HEK293T (cell line): ENCODE measurements at regions not wholly inside any gene's neighbourhood (a gene's known extent, or its start where the extent isn't known, plus 50 kb on each side); places are given as distances from the start of the nearest gene placed in this dataset.

Experiments used
- CTCF ChIA-PET: fragments of 350-600 bp; formaldehyde crosslinking; extraction: SDS; loops from one replicate; lab custom pipeline; 2021; ENCODE audit warnings: antibody characterized with exemption, inconsistent platforms; lab: Yijun Ruan, JAX
- POLR2A ChIA-PET: fragments of 350-600 bp; formaldehyde crosslinking; extraction: SDS; loops from one replicate; lab custom pipeline; 2020; ENCODE audit warnings: antibody characterized with exemption, inconsistent platforms; lab: Yijun Ruan, JAX
- DNase-seq: peaks from one replicate; pipeline ENCODE4 v3.0.0; 2012; ENCODE audit warnings: mixed read lengths; ENCODE audit errors: extremely low spot score
- ARNT ChIP-seq: fragments of 450-650 bp; IDR thresholded peaks from 2 replicates; pipeline ENCODE4 v1.6.1; 2017; ENCODE audit warnings: mild to moderate bottlenecking
- BHLHE40 ChIP-seq: fragments of 450-650 bp; IDR thresholded peaks from 2 replicates; pipeline ENCODE4 v1.6.1; 2016; ENCODE audit warnings: mild to moderate bottlenecking, moderate library complexity, borderline replicate concordance
- CTBP1 ChIP-seq: fragments of 450-650 bp; IDR thresholded peaks from 2 replicates; pipeline ENCODE4 v1.6.1; 2016; ENCODE audit warnings: borderline replicate concordance
- ELF4 ChIP-seq: fragments of 450-650 bp; IDR thresholded peaks from 2 replicates; pipeline ENCODE4 v1.6.1; 2017; ENCODE audit warnings: antibody characterized with exemption
- FOXA1 ChIP-seq: fragments of 450-650 bp; IDR thresholded peaks from 2 replicates; pipeline ENCODE4 v1.6.1; 2016; ENCODE audit warnings: mild to moderate bottlenecking
- FOXK2 ChIP-seq: fragments of 450-650 bp; IDR thresholded peaks from 2 replicates; pipeline ENCODE4 v1.6.1; 2016; ENCODE audit warnings: mild to moderate bottlenecking
- FOXM1 ChIP-seq: fragments of 450-650 bp; IDR thresholded peaks from 2 replicates; pipeline ENCODE4 v1.6.1; 2017; ENCODE audit warnings: mild to moderate bottlenecking, borderline replicate concordance
- HDGF ChIP-seq: fragments of 450-650 bp; IDR thresholded peaks from 2 replicates; pipeline ENCODE4 v1.6.1; 2017; ENCODE audit warnings: antibody characterized with exemption, borderline replicate concordance
- L3MBTL2 ChIP-seq: fragments of 450-650 bp; conservative IDR thresholded peaks from 2 replicates; pipeline ENCODE4 v1.6.1; 2016; ENCODE audit warnings: mild to moderate bottlenecking
- LEF1 ChIP-seq: fragments of 450-650 bp; IDR thresholded peaks from 2 replicates; pipeline ENCODE4 v1.6.1; 2017; ENCODE audit warnings: mild to moderate bottlenecking, borderline replicate concordance
- NFRKB ChIP-seq: fragments of 450-650 bp; IDR thresholded peaks from 2 replicates; pipeline ENCODE4 v1.6.1; 2016; ENCODE audit warnings: mild to moderate bottlenecking, moderate library complexity
- SP1 ChIP-seq: fragments of 450-650 bp; IDR thresholded peaks from 2 replicates; pipeline ENCODE4 v1.6.1; 2017
- SUZ12 ChIP-seq: fragments of 450-650 bp; IDR thresholded peaks from 2 replicates; pipeline ENCODE4 v1.6.1; 2016; ENCODE audit warnings: mild to moderate bottlenecking
- TARDBP ChIP-seq: fragments of 450-650 bp; IDR thresholded peaks from 2 replicates; pipeline ENCODE4 v1.6.1; 2016
- ZNF384 ChIP-seq: fragments of 450-650 bp; IDR thresholded peaks from 2 replicates; pipeline ENCODE4 v1.6.1; 2016
- TF ChIP-seq, protein P1 (sequence below): fragments of 450-650 bp; IDR thresholded peaks from 2 replicates; pipeline ENCODE4 v1.6.1; 2016

DNA sequence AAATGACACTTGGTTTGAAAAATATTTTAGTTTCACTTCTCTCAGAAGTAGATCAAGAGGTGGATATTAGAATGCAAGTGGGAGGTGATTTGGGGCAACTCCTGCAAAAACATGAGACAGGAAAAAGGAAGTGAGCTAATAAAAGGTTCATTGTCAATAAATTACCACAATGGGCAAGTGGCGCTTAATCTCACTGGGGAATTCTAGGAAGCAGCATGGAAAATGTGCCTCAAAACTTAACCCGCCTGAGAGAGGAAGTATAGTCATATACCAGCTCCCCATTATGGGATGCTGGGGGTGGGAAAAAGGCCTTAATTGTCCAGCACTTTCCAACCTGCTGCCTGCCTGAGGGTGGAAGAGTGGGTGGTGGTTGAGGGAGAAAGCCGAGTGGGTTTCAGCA lies 204.1 kb downstream of the ELAVL2 start:
- CTCF ChIA-PET = no interaction called here
- POLR2A ChIA-PET = no interaction called here
- DNase-seq = no peak
- no peak for TF ChIP-seq HDGF
- TF ChIP-seq ZNF384 = no peak
- TF ChIP-seq L3MBTL2 = no peak
- TF ChIP-seq NFRKB = no peak
- TF ChIP-seq ELF4 = no peak
- no peak for TF ChIP-seq LEF1
- TF ChIP-seq FOXK2 = no peak
- TF ChIP-seq SUZ12 = no peak
- no peak for TF ChIP-seq FOXM1
- no peak for TF ChIP-seq ARNT
- TF ChIP-seq CTBP1 = no peak
- TF ChIP-seq TARDBP = no peak
- TF ChIP-seq, protein P1, sequence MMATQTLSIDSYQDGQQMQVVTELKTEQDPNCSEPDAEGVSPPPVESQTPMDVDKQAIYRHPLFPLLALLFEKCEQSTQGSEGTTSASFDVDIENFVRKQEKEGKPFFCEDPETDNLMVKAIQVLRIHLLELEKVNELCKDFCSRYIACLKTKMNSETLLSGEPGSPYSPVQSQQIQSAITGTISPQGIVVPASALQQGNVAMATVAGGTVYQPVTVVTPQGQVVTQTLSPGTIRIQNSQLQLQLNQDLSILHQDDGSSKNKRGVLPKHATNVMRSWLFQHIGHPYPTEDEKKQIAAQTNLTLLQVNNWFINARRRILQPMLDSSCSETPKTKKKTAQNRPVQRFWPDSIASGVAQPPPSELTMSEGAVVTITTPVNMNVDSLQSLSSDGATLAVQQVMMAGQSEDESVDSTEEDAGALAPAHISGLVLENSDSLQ = no peak
- TF ChIP-seq SP1 = no peak

DNA sequence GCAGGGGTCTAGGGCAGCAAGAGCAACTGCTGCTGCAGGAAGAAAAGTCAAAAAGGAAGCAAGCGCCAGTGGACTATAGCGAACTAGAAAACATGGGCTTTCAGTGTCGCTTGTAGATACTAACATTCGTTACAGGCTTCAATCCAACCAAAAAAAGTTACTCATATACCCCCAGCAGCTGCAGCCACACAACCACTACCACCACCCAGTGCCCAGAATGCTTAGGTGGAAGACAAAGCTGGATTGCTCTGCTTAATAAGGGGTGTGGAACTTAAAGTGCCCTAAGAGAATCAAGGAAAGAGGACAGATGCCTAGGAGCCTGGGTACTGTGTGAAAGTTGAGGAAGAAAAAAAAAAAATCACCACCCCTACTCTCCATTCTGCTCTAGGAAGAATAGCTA lies 203.6 kb downstream of the ELAVL2 start:
- CTCF ChIA-PET = no interaction called here
- POLR2A ChIA-PET = no interaction called here
- TF ChIP-seq FOXK2 = no peak
- TF ChIP-seq, protein P1 = no peak
- TF ChIP-seq SP1 = no peak
- TF ChIP-seq L3MBTL2 = no peak
- no peak for TF ChIP-seq BHLHE40
- TF ChIP-seq LEF1 = no peak
- no peak for TF ChIP-seq ARNT
- TF ChIP-seq HDGF = no peak
- TF ChIP-seq FOXA1 = no peak
- TF ChIP-seq CTBP1 = no peak
- no peak for TF ChIP-seq NFRKB
- TF ChIP-seq FOXM1 = no peak
- no peak for TF ChIP-seq TARDBP
- no peak for TF ChIP-seq ELF4
- no peak for TF ChIP-seq SUZ12
- no peak for TF ChIP-seq ZNF384
- DNase-seq = no peak

DNA sequence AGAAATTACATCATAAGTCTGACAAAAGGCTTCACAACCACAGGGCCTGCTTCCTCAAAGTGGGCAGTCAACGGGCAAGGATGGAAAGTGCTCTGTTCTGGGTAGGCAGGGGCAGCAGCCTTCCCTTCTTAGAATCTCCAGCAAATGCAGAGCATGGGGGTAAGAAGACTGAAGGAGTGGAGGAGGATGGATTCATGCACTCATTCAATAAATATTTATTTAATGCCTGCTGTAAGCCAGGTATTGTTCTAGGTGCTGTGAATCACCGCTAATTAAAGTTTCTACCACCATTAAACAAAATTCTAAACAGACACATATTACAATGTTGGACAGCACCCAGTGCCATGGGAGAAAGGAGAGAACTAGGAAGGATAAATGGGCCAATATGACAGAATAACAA lies 195.6 kb downstream of the ELAVL2 start:
- ChIA-PET CTCF (no interaction called here), POLR2A (no interaction called here)
- no peak for DNase-seq
- TF ChIP-seq, protein P1 = no peak
- TF ChIP-seq L3MBTL2 = no peak
- TF ChIP-seq LEF1 = no peak
- no peak for TF ChIP-seq SUZ12
- TF ChIP-seq HDGF = no peak
- no peak for TF ChIP-seq ZNF384
- TF ChIP-seq FOXA1 = no peak
- no peak for TF ChIP-seq FOXM1
- no peak for TF ChIP-seq ELF4
- TF ChIP-seq TARDBP = no peak
- TF ChIP-seq BHLHE40 = no peak
- no peak for TF ChIP-seq SP1
- no peak for TF ChIP-seq FOXK2
- TF ChIP-seq ARNT = no peak
- TF ChIP-seq CTBP1 = no peak
- TF ChIP-seq NFRKB = no peak

DNA sequence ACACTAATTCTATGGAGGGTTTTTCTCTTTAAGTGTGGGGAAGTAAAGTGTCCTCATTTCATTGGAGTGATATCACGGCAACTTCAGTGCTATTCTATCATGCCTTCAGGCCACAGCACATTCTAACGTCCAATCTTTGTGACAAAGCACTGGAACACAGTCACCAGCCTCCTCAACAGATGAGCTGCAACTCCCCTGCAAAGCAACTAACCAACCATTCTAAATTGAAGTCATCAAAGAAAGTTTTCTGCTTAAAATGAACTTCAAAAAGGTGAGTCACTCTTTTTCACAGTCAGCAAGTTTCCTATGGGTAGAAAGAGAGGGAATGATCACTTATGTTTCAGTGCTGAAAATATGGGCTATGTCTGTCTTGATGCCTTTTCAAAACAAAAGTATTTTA lies 190.8 kb downstream of the ELAVL2 start:
- ChIA-PET POLR2A (no interaction called here), CTCF (no interaction called here)
- DNase-seq = no peak
- TF ChIP-seq CTBP1 (no peak), ELF4 (no peak), SP1 (no peak), LEF1 (no peak), HDGF (no peak), SUZ12 (no peak), ZNF384 (no peak), FOXK2 (no peak), TARDBP (no peak), L3MBTL2 (no peak), FOXA1 (no peak), ARNT (no peak), BHLHE40 (no peak)
- TF ChIP-seq, protein P1 = no peak

DNA sequence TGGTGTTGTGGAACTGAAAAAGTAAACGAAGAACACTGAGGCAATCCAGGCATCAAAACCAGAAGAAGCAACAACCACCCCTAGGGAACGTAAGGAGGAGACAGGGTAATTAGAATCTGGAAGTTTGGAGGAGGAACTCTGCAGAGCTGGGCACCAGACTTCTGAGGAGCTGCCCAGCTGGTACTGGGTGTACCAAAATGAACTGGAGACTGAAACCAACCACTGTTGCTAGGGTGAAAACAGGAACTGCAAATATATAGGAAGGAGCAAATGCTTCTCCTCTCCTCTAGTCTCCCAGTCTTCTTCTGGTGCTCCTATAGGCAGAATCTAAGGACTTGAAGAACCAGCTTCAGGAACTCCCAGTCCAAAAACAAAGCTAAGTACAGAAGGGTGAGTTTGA lies 189.8 kb downstream of the ELAVL2 start:
- DNase-seq = no peak
- no peak for TF ChIP-seq FOXA1
- no peak for TF ChIP-seq ELF4
- no peak for TF ChIP-seq L3MBTL2
- no peak for TF ChIP-seq FOXM1
- TF ChIP-seq LEF1 = no peak
- no peak for TF ChIP-seq BHLHE40
- no peak for TF ChIP-seq ARNT
- TF ChIP-seq ZNF384 = no peak
- TF ChIP-seq SP1 = no peak
- TF ChIP-seq FOXK2 = no peak
- no peak for TF ChIP-seq SUZ12
- TF ChIP-seq TARDBP = no peak
- TF ChIP-seq HDGF = no peak
- TF ChIP-seq CTBP1 = no peak
- TF ChIP-seq, protein P1 = no peak
- no peak for TF ChIP-seq NFRKB
- ChIA-PET CTCF (no interaction called here), POLR2A (no interaction called here)
